Loucy (cell line): ENCODE measurements at regions not wholly inside any gene's neighbourhood (a gene's known extent, or its start where the extent isn't known, plus 50 kb on each side); places are given as distances from the start of the nearest gene placed in this dataset.

Experiments used
- H2AFZ ChIP-seq: fragments of 200-600 bp; sonication (generic); 2 replicates; pipeline ENCODE4 v1.6.0; 2016; ENCODE audit warnings: antibody characterized with exemption, mild to moderate bottlenecking, low read length, moderate library complexity
- H3F3A ChIP-seq: fragments of 200-600 bp; 2 replicates; pipeline ENCODE4 v1.6.0; 2016; ENCODE audit warnings: antibody characterized with exemption, low read depth, mild to moderate bottlenecking
- H3K27me3 ChIP-seq: fragments of 200-600 bp; sonication (generic); 2 replicates; pipeline ENCODE4 v1.6.1; 2014; ENCODE audit warnings: low read length, mild to moderate bottlenecking; ENCODE audit not compliant: insufficient read depth, poor library complexity, severe bottlenecking
- H3K36me3 ChIP-seq: fragments of 200-600 bp; sonication (generic); 2 replicates; pipeline ENCODE4 v1.6.1; 2016; ENCODE audit warnings: low read length; ENCODE audit not compliant: insufficient read depth
- H3K4me1 ChIP-seq: fragments of 200-600 bp; sonication (generic); 2 replicates; pipeline ENCODE4 v1.5.1; 2014; ENCODE audit warnings: low read length, mild to moderate bottlenecking; ENCODE audit not compliant: insufficient read depth, poor library complexity, severe bottlenecking
- H3K4me2 ChIP-seq: fragments of 200-600 bp; sonication (generic); 2 replicates; pipeline ENCODE4 v1.6.0; 2014; ENCODE audit warnings: antibody characterized with exemption, low read length, low read depth, mild to moderate bottlenecking; ENCODE audit not compliant: poor library complexity, severe bottlenecking
- H3K4me3 ChIP-seq: fragments of 200-600 bp; sonication (generic); 2 replicates; pipeline ENCODE4 v1.5.1; 2014; ENCODE audit warnings: low read length, mild to moderate bottlenecking, mixed read lengths; ENCODE audit not compliant: poor library complexity, severe bottlenecking
- H3K79me2 ChIP-seq: fragments of 200-600 bp; sonication (generic); 2 replicates; pipeline ENCODE4 v1.6.1; 2014; ENCODE audit warnings: low read length; ENCODE audit not compliant: insufficient read depth
- H3K9ac ChIP-seq: fragments of 200-600 bp; sonication (generic); 2 replicates; pipeline ENCODE4 v1.6.0; 2014; ENCODE audit warnings: mild to moderate bottlenecking, low read depth, low read length, moderate library complexity; ENCODE audit not compliant: poor library complexity, severe bottlenecking
- H3K9me2 ChIP-seq: fragments of 200-600 bp; sonication (generic); replicated peaks from 2 replicates; pipeline ENCODE4 v1.6.1; 2016; ENCODE audit warnings: low read depth, low read length, mixed read lengths
- H3K9me3 ChIP-seq: fragments of 200-600 bp; sonication (generic); 2 replicates; pipeline ENCODE4 v1.6.1; 2014; ENCODE audit warnings: mild to moderate bottlenecking, antibody characterized with exemption, low read length, low read depth; ENCODE audit not compliant: insufficient read depth
- H4K20me1 ChIP-seq: fragments of 200-600 bp; sonication (generic); 2 replicates; pipeline ENCODE4 v1.6.0; 2014; ENCODE audit warnings: antibody characterized with exemption, low read length, mild to moderate bottlenecking; ENCODE audit not compliant: insufficient read depth, poor library complexity, severe bottlenecking
- CTCF ChIP-seq: fragments of 200-600 bp; sonication (generic); conservative IDR thresholded peaks from 2 replicates; pipeline ENCODE4 v1.5.1; 2014; ENCODE audit warnings: mild to moderate bottlenecking, antibody characterized with exemption, low read length
- EZH2phosphoT487 ChIP-seq: fragments of 200-600 bp; IDR thresholded peaks from 2 replicates; pipeline ENCODE4 v1.6.1; 2018; ENCODE audit warnings: antibody characterized with exemption, mild to moderate bottlenecking, moderate library complexity, borderline replicate concordance

GRCh38 chr11:121792185-121792584 is 323.8 kb downstream of the BLID start:
- no peak overlapping the region for H3K9ac ChIP-seq
- H3K4me3 ChIP-seq: no peak overlapping the region
- no peaks in the 10 kb centered on the region; the same call in 1 of the 2 replicates for H3K9me3 ChIP-seq
- H3K27me3 ChIP-seq: no peaks in the 10 kb centered on the region
- no peaks in the 10 kb centered on the region for H3F3A ChIP-seq
- no peak overlapping the region for H2AFZ ChIP-seq
- H3K79me2 ChIP-seq: no peaks in the 10 kb centered on the region
- no peaks in the 10 kb centered on the region for H3K9me2 ChIP-seq
- no peaks in the 10 kb centered on the region for H4K20me1 ChIP-seq
- H3K36me3 ChIP-seq: no peaks in the 10 kb centered on the region
- no peaks in the 10 kb centered on the region for H3K4me1 ChIP-seq
- TF ChIP-seq EZH2phosphoT487 (no peak), CTCF (no peak)
- H3K4me2 ChIP-seq: no peak overlapping the region

- Histone ChIP-seq H2AFZ (no peak overlapping the region), H3K4me2 (no peak overlapping the region), H4K20me1 (no peaks in the 10 kb centered on the region), H3K9me3 (no peaks in the 10 kb centered on the region; the same call in 1 of the 2 replicates), H3K79me2 (no peaks in the 10 kb centered on the region), H3K36me3 (no peaks in the 10 kb centered on the region), H3K4me1 (no peaks in the 10 kb centered on the region), H3K4me3 (no peak overlapping the region), H3K27me3 (no peaks in the 10 kb centered on the region), H3K9ac (no peak overlapping the region), H3F3A (no peaks in the 10 kb centered on the region), H3K9me2 (no peaks in the 10 kb centered on the region)
- TF ChIP-seq EZH2phosphoT487: no peak
- no peak for TF ChIP-seq CTCF
Observed at GRCh38 chr11:121790430-121790829, 325.6 kb downstream of the BLID start.

GRCh38 chr11:121780971-121781370 is 328.2 kb upstream of the SORL1-AS1 start:
- Histone ChIP-seq H3K4me1 (no peaks in the 10 kb centered on the region), H3K9ac (no peak overlapping the region), H2AFZ (no peak overlapping the region), H3K9me3 (no peaks in the 10 kb centered on the region), H3K9me2 (no peaks in the 10 kb centered on the region), H3K79me2 (no peaks in the 10 kb centered on the region), H3K36me3 (no peaks in the 10 kb centered on the region), H4K20me1 (no peaks in the 10 kb centered on the region), H3K4me2 (no peak overlapping the region), H3K4me3 (no peak overlapping the region), H3K27me3 (no peaks in the 10 kb centered on the region), H3F3A (no peaks in the 10 kb centered on the region)
- no peak for TF ChIP-seq EZH2phosphoT487

- Histone ChIP-seq H3K79me2 (no peaks in the 10 kb centered on the region), H3K9ac (no peak overlapping the region), H3K4me2 (no peak overlapping the region), H3K27me3 (no peaks in the 10 kb centered on the region), H3K9me2 (no peaks in the 10 kb centered on the region), H3F3A (no peaks in the 10 kb centered on the region), H4K20me1 (no peaks in the 10 kb centered on the region), H3K4me1 (no peaks in the 10 kb centered on the region), H3K9me3 (no peaks in the 10 kb centered on the region), H3K36me3 (no peaks in the 10 kb centered on the region), H3K4me3 (no peak overlapping the region), H2AFZ (no peak overlapping the region)
- TF ChIP-seq EZH2phosphoT487 (no peak), CTCF (no peak)
Observed at GRCh38 chr11:121777056-121777455, 324.3 kb upstream of the SORL1-AS1 start.
